Stimulated activated CD8-positive, alpha-beta memory T cell treated with anti-CD3 and anti-CD28 coated beads, Interleukin-7, amount 100 ng/mL, for 4 hours (primary cell): ENCODE measurements at regions not wholly inside any gene's neighbourhood (a gene's known extent, or its start where the extent isn't known, plus 50 kb on each side); places are given as distances from the start of the nearest gene placed in this dataset.

Source experiments
- DNase-seq, 2 donors: peaks; one replicate each; pipeline ENCODE4 v3.0.0-alpha.2; 2020; ENCODE audit warnings: low read depth in 2 of 2

GRCh38 chr13:57073983-57074382 is 66.7 kb upstream of the PRR20A start:
- DNase-seq, result no peak

GRCh38 chr13:57075588-57075987 is 65.1 kb upstream of the PRR20A start:
- no peak for DNase-seq

DNA sequence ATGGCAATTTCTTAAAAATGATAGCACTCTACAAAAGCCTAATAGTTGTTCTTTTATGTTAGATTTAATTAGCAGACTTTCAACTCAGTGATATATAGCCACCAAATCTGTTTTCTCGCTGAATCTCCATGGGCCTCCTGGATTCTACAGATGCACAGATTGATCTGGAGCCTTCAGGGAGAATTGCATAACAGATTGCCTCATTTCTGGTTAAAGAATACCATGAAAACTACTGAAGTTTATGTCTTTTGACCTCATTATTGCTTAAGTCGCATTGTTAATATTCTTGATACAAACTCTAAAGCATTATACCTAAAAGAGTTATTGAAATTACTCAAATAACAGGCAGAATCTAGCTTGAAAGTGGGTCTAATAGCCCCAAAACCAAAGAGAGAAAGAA is 53.7 kb upstream of the PRR20A start:
- DNase-seq, result no peak
